ENCODE measurements at regions not wholly inside any gene's neighbourhood (a gene's known extent, or its start where the extent isn't known, plus 50 kb on each side); places are given as distances from the start of the nearest gene placed in this dataset.

DNA sequence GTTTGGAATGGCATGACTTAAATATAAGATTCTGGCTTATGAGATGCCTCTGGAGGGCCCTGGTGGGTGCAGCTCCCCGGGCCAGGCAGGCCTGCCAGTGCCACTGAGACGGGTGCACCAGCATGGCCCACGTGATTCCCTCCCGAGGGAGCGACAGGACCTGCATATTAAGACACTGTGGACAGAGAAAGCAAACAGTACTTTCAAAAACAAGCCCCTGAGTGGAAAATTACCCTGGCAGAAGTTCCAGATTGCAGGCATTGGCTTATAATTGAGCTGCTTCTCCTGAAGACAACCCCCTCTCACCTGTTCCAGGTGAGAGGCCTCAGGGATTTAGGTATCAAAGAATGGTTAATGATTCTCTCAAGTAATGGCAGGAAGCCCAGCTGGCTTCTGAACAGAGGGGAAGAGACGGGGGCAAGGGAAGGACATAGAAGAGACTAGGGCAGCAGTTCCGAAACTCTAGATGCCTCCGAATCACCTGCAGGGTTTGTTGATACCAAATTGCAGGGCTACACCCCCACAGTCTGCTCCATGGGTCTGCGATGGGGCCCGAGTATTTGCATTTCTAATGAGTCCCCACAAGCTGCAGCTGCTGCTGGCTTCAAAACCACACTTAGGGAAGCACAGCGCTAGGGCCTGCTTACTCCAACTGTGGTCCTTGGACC is 66.0 kb upstream of the DOCK1 start:
- H3K23ac ChIP-seq (ENCODE audit: low read depth, low read length): no peak overlapping the region
- no peak overlapping the region for H2BK5ac ChIP-seq (ENCODE audit: low read depth, low read length, poor library complexity, severe bottlenecking)
- H4K8ac ChIP-seq (ENCODE audit: low read depth in 2 of 2, low read length in 2 of 2): no peak overlapping the region
- dilution Hi-C loops (cut with HindIII; ENCODE audit: low sequenced_read_pairs, unreplicated experiment) (no loop called here), intact Hi-C loops (cut with micrococcal nuclease) (no loop called here), in situ Hi-C loops (cut with MboI; ENCODE audit: low sequenced_read_pairs) (no loop called here)
- TF ChIP-seq POLR2A (IDR thresholded peaks at IDR 0.05; ENCODE audit: low read depth, low read length) (no peak), MXI1 (IDR thresholded peaks at IDR 0.05; ENCODE audit: borderline replicate concordance, low read depth, low read length) (no peak), MAZ (IDR thresholded peaks at IDR 0.05; ENCODE audit: borderline replicate concordance, low read depth, low read length) (no peak), CHD1 (IDR thresholded peaks at IDR 0.05; ENCODE audit: low read depth, low read length) (no peak), SMC3 (IDR thresholded peaks at IDR 0.05; ENCODE audit: low read depth, low read length) (no peak), BHLHE40 (IDR thresholded peaks at IDR 0.05; ENCODE audit: low read depth, low read length) (no peak), FOS (IDR thresholded peaks at IDR 0.05; ENCODE audit: low read depth, low read length) (no peak)
- H3K4me3 ChIP-seq (ENCODE audit: insufficient read depth, low read depth, low read length): no peak overlapping the region
- no peak for DNase-seq
- no peak overlapping the region for H2AK5ac ChIP-seq (ENCODE audit: low read depth, low read length)
- no peak overlapping the region for H2BK20ac ChIP-seq (ENCODE audit: low read depth, low read length)
- 55% methylated on average over 3 of the region's 11 CpGs; no CpG with 5 or more reads in 1 of the 2 experiments for WGBS, 2 experiments (ENCODE audit: extremely low coverage in 2 of 2, insufficient read length in 1 of 2)
- no peak overlapping the region for H3K4me2 ChIP-seq (ENCODE audit: low read depth, low read length)
- H4K5ac ChIP-seq (ENCODE audit: low read depth, low read length): no peak overlapping the region
- no peak overlapping the region for H2BK15ac ChIP-seq (ENCODE audit: low read depth, low read length)
- H3K27me3 ChIP-seq (ENCODE audit: control insufficient read depth, insufficient read depth, low read length): peaks cover 4% of the 10 kb centered on the region
- no peak overlapping the region for H2AK9ac ChIP-seq (replicated peaks; ENCODE audit: low read depth, low read length, poor library complexity)
- H4K91ac ChIP-seq (ENCODE audit: insufficient read depth, low read depth, low read length): no peak overlapping the region
- H2AFZ ChIP-seq (replicated peaks; ENCODE audit: low read length, poor library complexity): no peak overlapping the region
- no peak overlapping the region for H3K18ac ChIP-seq (ENCODE audit: low read depth, low read length)
- no peaks in the 10 kb centered on the region for H3K79me1 ChIP-seq (ENCODE audit: low read depth in 1 of 2, low read length in 2 of 2)
- H3K9ac ChIP-seq (ENCODE audit: low read depth, low read length): no peak overlapping the region
- no peak overlapping the region for H2BK120ac ChIP-seq (ENCODE audit: low read depth, low read length)
- no peaks in the 10 kb centered on the region for H3K9me3 ChIP-seq (ENCODE audit: control insufficient read depth, insufficient read depth, low read length)
- no peak overlapping the region for H3K27ac ChIP-seq (ENCODE audit: insufficient read depth, low read length)
- no TSS peak for BruUV-seq (replicated peaks)
- H3K4ac ChIP-seq (ENCODE audit: low read depth, low read length): no peak overlapping the region
- ChIA-PET CTCF (interaction anchor here (1.1 kb wide), 1 partner anchor 739 kb away, joined by 3 read pairs; no protein-coding TSS in a partner anchor), POLR2A (ENCODE audit: unreplicated experiment) (no interaction called here)
- no peak overlapping the region for H3K14ac ChIP-seq (replicated peaks; ENCODE audit: low read depth, low read length)
- H3K56ac ChIP-seq (ENCODE audit: extremely low read depth, insufficient read depth, low read length): no peak overlapping the region
- H3K4me1 ChIP-seq (ENCODE audit: control insufficient read depth, insufficient read depth, low read length): no peaks in the 10 kb centered on the region
- H3K36me3 ChIP-seq (ENCODE audit: control insufficient read depth, insufficient read depth, low read length): no peaks in the 10 kb centered on the region
- no peak for ATAC-seq (ENCODE audit: low read depth)
- H4K20me1 ChIP-seq (ENCODE audit: insufficient read depth, low read length): no peaks in the 10 kb centered on the region
- H3K9me1 ChIP-seq (ENCODE audit: insufficient read depth, low read length): no peaks in the 10 kb centered on the region

Data from IMR-90 (cell line).